Liver (tissue), 8 donors: ENCODE measurements at regions not wholly inside any gene's neighbourhood (a gene's known extent, or its start where the extent isn't known, plus 50 kb on each side); places are given as distances from the start of the nearest gene placed in this dataset.

Experiments used
- DNase-seq: peaks from one replicate; pipeline ENCODE4 v3.0.0-alpha.2; 2017; ENCODE audit warnings: low spot score
- H3K27ac ChIP-seq, 2 donors: one replicate each; pipeline ENCODE4 v1.7.0; 2013; ENCODE audit warnings: inconsistent platforms in 2 of 2, low read length in 2 of 2, control low read depth in 1 of 2, low read depth in 1 of 2, mild to moderate bottlenecking in 1 of 2
- H3K27me3 ChIP-seq, 4 donors: one replicate each; pipeline versions ENCODE4 v1.6.1 to v1.7.0; 2013; ENCODE audit warnings: low read length in 3 of 4, inconsistent platforms in 1 of 4, mild to moderate bottlenecking in 1 of 4, moderate library complexity in 1 of 4; ENCODE audit not compliant: control insufficient read depth in 4 of 4, insufficient read depth in 4 of 4
- H3K36me3 ChIP-seq, 4 donors: one replicate each; pipeline versions ENCODE4 v1.6.1 to v1.7.0; 2013; ENCODE audit warnings: low read length in 3 of 4, mild to moderate bottlenecking in 3 of 4, low read depth in 1 of 4, moderate library complexity in 1 of 4; ENCODE audit not compliant: control insufficient read depth in 4 of 4, insufficient read depth in 3 of 4
- H3K4me1 ChIP-seq, 4 donors: one replicate each; pipeline versions ENCODE4 v1.6.1 to v1.7.0; 2013; ENCODE audit warnings: low read length in 3 of 4, mild to moderate bottlenecking in 3 of 4, moderate library complexity in 1 of 4; ENCODE audit not compliant: control insufficient read depth in 4 of 4, insufficient read depth in 4 of 4
- H3K4me3 ChIP-seq, 3 donors: one replicate each; pipeline versions ENCODE4 v1.6.1 to v1.7.0; 2013; ENCODE audit warnings: low read length in 3 of 3, control low read depth in 1 of 3, low read depth in 1 of 3, mild to moderate bottlenecking in 1 of 3
- H3K9ac ChIP-seq, 2 donors: one replicate each; pipeline ENCODE4 v1.7.0; 2013; ENCODE audit warnings: low read length in 2 of 2, mild to moderate bottlenecking in 2 of 2, moderate library complexity in 2 of 2, control low read depth in 1 of 2, low read depth in 1 of 2
- H3K9me3 ChIP-seq, 4 donors: one replicate each; pipeline versions ENCODE4 v1.6.1 to v1.7.0; 2013; ENCODE audit warnings: low read length in 3 of 4; ENCODE audit not compliant: control insufficient read depth in 4 of 4
- EGR1 ChIP-seq, 2 donors: IDR thresholded peaks; 2 replicates each; pipeline ENCODE4 v1.6.1; 2016 to 2018; ENCODE audit warnings: antibody characterized with exemption in 2 of 2, low read depth in 2 of 2
- FOXA1 ChIP-seq: IDR thresholded peaks from 2 replicates; pipeline ENCODE4 v1.6.1; 2016; ENCODE audit warnings: antibody characterized with exemption
- FOXA2 ChIP-seq: IDR thresholded peaks from 2 replicates; pipeline ENCODE4 v1.6.1; 2016; ENCODE audit warnings: antibody characterized with exemption
- GABPA ChIP-seq, 2 donors: IDR thresholded peaks in 1 of 2; conservative IDR thresholded peaks in 1 of 2; 2 replicates each; pipeline ENCODE4 v1.6.1; 2016; ENCODE audit warnings: antibody characterized with exemption in 2 of 2, mild to moderate bottlenecking in 1 of 2, moderate library complexity in 1 of 2
- HNF4A ChIP-seq, 2 donors: conservative IDR thresholded peaks; 2 replicates each; pipeline ENCODE4 v1.6.1; 2016; ENCODE audit warnings: antibody characterized with exemption in 2 of 2, mild to moderate bottlenecking in 2 of 2
- HNF4G ChIP-seq: IDR thresholded peaks from 2 replicates; pipeline ENCODE4 v1.6.1; 2016; ENCODE audit warnings: antibody characterized with exemption
- JUND ChIP-seq, 2 donors: IDR thresholded peaks; 2 replicates each; pipeline ENCODE4 v1.6.1; 2016; ENCODE audit warnings: antibody characterized with exemption in 2 of 2
- NR2F2 ChIP-seq: IDR thresholded peaks from 2 replicates; pipeline ENCODE4 v1.6.1; 2016; ENCODE audit warnings: antibody characterized with exemption
- RAD21 ChIP-seq, 2 donors: IDR thresholded peaks; 2 replicates each; pipeline ENCODE4 v1.6.1; 2016; ENCODE audit warnings: antibody characterized with exemption in 2 of 2, mild to moderate bottlenecking in 2 of 2
- RXRA ChIP-seq, 2 donors: IDR thresholded peaks; 2 replicates each; pipeline ENCODE4 v1.6.1; 2017 to 2018; ENCODE audit warnings: antibody characterized with exemption in 2 of 2, mild to moderate bottlenecking in 1 of 2
- SP1 ChIP-seq: IDR thresholded peaks from 2 replicates; pipeline ENCODE4 v1.6.1; 2018; ENCODE audit warnings: antibody characterized with exemption, mild to moderate bottlenecking
- TAF1 ChIP-seq: conservative IDR thresholded peaks from 2 replicates; pipeline ENCODE4 v1.6.1; 2016; ENCODE audit warnings: antibody characterized with exemption, mild to moderate bottlenecking
- YY1 ChIP-seq: IDR thresholded peaks from 2 replicates; pipeline ENCODE4 v1.6.1; 2016; ENCODE audit warnings: antibody characterized with exemption, mild to moderate bottlenecking
- WGBS: extraction: QIAGEN DNeasy Blood & Tissue Kit; methylation state at CpG from one replicate; pipeline ENCODE4 v1.1.7; 2013; 5-methylcytosine and 5-hydroxymethylcytosine counted together
- TF ChIP-seq, protein P1 (sequence below): IDR thresholded peaks from 2 replicates; pipeline ENCODE4 v1.6.1; 2016; ENCODE audit warnings: antibody characterized with exemption
- TF ChIP-seq, protein P2 (sequence below): IDR thresholded peaks from 2 replicates; pipeline ENCODE4 v1.6.1; 2016; ENCODE audit warnings: antibody characterized with exemption, mild to moderate bottlenecking
- TF ChIP-seq, protein P3 (sequence below): IDR thresholded peaks from 2 replicates; pipeline ENCODE4 v1.6.1; 2016; ENCODE audit warnings: antibody characterized with exemption
- TF ChIP-seq, protein P4 (sequence below): IDR thresholded peaks from 2 replicates; pipeline ENCODE4 v1.6.1; 2016; ENCODE audit warnings: antibody characterized with exemption
- TF ChIP-seq, protein P5 (sequence below): fragments of 150-350 bp; IDR thresholded peaks from 2 replicates; pipeline ENCODE4 v1.5.1; 2017; ENCODE audit warnings: improper control_type of control experiment, low read depth, low read length; ENCODE audit not compliant: missing input control
- donor health status: healthy.
- donor health status: healthy.
- donor health status: healthy.
- donor health status: healthy.
- donor health status: healthy.

DNA sequence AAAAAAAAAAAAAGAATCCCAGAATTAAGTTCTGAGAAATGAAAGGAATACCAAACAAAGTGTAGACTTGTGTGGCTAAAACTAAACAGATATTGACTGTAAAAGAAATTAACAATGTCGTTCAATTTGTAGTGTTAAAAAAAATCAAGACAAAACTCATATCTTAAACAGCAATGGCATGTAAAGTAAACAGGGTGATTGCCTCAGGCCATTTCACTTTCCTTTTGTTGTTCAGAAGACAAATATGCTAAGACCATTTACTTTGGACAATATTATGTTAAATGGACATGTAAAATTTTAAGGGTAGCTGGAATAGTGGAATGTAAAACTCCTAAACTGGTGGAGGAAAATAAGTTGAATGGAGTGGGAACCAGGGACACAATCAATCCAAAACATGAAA lies 139.1 kb downstream of the RTP4 start:
- DNase-seq: no peak
- 57% methylated on average over 1 of the region's 1 CpG for WGBS
- H3K4me3 ChIP-seq: no peak overlapping the region
- H3K9ac ChIP-seq: no peak overlapping the region
- peaks cover 0 to 11% (median 1%) of the 10 kb centered on the region in 4 donors for H3K27me3 ChIP-seq
- H3K4me1 ChIP-seq: no peaks in the 10 kb centered on the region
- H3K36me3 ChIP-seq: no peaks in the 10 kb centered on the region
- H3K9me3 ChIP-seq: peaks cover 0 to 2% (median 0%) of the 10 kb centered on the region in 4 donors
- no peak overlapping the region for H3K27ac ChIP-seq
- no peak for TF ChIP-seq GABPA (IDR thresholded peaks at IDR 0.05 in 1 of 2, conservative IDR thresholded peaks at IDR 0.05 in 1 of 2)
- TF ChIP-seq, protein P1, sequence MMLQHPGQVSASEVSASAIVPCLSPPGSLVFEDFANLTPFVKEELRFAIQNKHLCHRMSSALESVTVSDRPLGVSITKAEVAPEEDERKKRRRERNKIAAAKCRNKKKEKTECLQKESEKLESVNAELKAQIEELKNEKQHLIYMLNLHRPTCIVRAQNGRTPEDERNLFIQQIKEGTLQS: no peak
- TF ChIP-seq, protein P2, sequence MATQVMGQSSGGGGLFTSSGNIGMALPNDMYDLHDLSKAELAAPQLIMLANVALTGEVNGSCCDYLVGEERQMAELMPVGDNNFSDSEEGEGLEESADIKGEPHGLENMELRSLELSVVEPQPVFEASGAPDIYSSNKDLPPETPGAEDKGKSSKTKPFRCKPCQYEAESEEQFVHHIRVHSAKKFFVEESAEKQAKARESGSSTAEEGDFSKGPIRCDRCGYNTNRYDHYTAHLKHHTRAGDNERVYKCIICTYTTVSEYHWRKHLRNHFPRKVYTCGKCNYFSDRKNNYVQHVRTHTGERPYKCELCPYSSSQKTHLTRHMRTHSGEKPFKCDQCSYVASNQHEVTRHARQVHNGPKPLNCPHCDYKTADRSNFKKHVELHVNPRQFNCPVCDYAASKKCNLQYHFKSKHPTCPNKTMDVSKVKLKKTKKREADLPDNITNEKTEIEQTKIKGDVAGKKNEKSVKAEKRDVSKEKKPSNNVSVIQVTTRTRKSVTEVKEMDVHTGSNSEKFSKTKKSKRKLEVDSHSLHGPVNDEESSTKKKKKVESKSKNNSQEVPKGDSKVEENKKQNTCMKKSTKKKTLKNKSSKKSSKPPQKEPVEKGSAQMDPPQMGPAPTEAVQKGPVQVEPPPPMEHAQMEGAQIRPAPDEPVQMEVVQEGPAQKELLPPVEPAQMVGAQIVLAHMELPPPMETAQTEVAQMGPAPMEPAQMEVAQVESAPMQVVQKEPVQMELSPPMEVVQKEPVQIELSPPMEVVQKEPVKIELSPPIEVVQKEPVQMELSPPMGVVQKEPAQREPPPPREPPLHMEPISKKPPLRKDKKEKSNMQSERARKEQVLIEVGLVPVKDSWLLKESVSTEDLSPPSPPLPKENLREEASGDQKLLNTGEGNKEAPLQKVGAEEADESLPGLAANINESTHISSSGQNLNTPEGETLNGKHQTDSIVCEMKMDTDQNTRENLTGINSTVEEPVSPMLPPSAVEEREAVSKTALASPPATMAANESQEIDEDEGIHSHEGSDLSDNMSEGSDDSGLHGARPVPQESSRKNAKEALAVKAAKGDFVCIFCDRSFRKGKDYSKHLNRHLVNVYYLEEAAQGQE: no peak
- no peak for TF ChIP-seq HNF4G
- no peak for TF ChIP-seq FOXA1
- no peak for TF ChIP-seq JUND (IDR thresholded peaks at IDR 0.05)
- no peak for TF ChIP-seq NR2F2
- TF ChIP-seq FOXA2: no peak
- TF ChIP-seq RXRA (IDR thresholded peaks at IDR 0.05): no peak
- TF ChIP-seq, protein P3, sequence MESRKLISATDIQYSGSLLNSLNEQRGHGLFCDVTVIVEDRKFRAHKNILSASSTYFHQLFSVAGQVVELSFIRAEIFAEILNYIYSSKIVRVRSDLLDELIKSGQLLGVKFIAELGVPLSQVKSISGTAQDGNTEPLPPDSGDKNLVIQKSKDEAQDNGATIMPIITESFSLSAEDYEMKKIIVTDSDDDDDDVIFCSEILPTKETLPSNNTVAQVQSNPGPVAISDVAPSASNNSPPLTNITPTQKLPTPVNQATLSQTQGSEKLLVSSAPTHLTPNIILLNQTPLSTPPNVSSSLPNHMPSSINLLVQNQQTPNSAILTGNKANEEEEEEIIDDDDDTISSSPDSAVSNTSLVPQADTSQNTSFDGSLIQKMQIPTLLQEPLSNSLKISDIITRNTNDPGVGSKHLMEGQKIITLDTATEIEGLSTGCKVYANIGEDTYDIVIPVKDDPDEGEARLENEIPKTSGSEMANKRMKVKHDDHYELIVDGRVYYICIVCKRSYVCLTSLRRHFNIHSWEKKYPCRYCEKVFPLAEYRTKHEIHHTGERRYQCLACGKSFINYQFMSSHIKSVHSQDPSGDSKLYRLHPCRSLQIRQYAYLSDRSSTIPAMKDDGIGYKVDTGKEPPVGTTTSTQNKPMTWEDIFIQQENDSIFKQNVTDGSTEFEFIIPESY: no peak
- no peak for TF ChIP-seq EGR1 (IDR thresholded peaks at IDR 0.05; ENCODE audit: low read depth in 2 of 2)
- TF ChIP-seq YY1: no peak
- TF ChIP-seq HNF4A (conservative IDR thresholded peaks at IDR 0.05): no peak
- TF ChIP-seq RAD21 (IDR thresholded peaks at IDR 0.05): no peak
- TF ChIP-seq, protein P4, sequence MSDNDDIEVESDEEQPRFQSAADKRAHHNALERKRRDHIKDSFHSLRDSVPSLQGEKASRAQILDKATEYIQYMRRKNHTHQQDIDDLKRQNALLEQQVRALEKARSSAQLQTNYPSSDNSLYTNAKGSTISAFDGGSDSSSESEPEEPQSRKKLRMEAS: no peak
- TF ChIP-seq SP1: no peak
- TF ChIP-seq, protein P5, sequence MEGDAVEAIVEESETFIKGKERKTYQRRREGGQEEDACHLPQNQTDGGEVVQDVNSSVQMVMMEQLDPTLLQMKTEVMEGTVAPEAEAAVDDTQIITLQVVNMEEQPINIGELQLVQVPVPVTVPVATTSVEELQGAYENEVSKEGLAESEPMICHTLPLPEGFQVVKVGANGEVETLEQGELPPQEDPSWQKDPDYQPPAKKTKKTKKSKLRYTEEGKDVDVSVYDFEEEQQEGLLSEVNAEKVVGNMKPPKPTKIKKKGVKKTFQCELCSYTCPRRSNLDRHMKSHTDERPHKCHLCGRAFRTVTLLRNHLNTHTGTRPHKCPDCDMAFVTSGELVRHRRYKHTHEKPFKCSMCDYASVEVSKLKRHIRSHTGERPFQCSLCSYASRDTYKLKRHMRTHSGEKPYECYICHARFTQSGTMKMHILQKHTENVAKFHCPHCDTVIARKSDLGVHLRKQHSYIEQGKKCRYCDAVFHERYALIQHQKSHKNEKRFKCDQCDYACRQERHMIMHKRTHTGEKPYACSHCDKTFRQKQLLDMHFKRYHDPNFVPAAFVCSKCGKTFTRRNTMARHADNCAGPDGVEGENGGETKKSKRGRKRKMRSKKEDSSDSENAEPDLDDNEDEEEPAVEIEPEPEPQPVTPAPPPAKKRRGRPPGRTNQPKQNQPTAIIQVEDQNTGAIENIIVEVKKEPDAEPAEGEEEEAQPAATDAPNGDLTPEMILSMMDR: no peak
- TF ChIP-seq TAF1: no peak
